H1 (cell line): ENCODE measurements at regions not wholly inside any gene's neighbourhood (a gene's known extent, or its start where the extent isn't known, plus 50 kb on each side); places are given as distances from the start of the nearest gene placed in this dataset.

Experiments used
- CTCF ChIA-PET: fragments of 300-600 bp; sonication (Branson Sonifier 250); formaldehyde crosslinking; loops from one replicate; lab custom pipeline; 2021; ENCODE audit not compliant: partially characterized antibody; lab: Charles Lee
- POLR2A ChIA-PET: fragments of 300-600 bp; sonication (Branson Sonifier 250); formaldehyde crosslinking; loops from one replicate; lab custom pipeline; 2021; ENCODE audit warnings: inconsistent platforms; ENCODE audit not compliant: partially characterized antibody; lab: Charles Lee
- DNase-seq, 2 experiments: peaks; one replicate each; pipeline versions ENCODE4 v3.0.0 to v3.0.0-alpha.2; 2010 to 2022; ENCODE audit warnings: low spot score in 2 of 2, low read depth in 1 of 2, mixed read lengths in 1 of 2
- FAIRE-seq: peaks from 2 replicates; lab custom pipeline; 2011; peaks lifted over from hg19 to GRCh38; lab: Jason Lieb, UNC
- H2AFZ ChIP-seq: 2 replicates; pipeline ENCODE4 v1.8.1; 2012; ENCODE audit warnings: low read length, inconsistent platforms
- H2AK5ac ChIP-seq: 2 replicates; pipeline ENCODE4 v1.6.1; 2013; ENCODE audit warnings: low read depth, low read length
- H2BK120ac ChIP-seq: replicated peaks from 2 replicates; pipeline ENCODE3; 2013; ENCODE audit warnings: low read depth, low read length, inconsistent platforms
- H2BK12ac ChIP-seq: 2 replicates; pipeline ENCODE4 v1.6.1; 2013; ENCODE audit warnings: low read depth, low read length
- H2BK15ac ChIP-seq: 2 replicates; pipeline ENCODE4 v1.6.1; 2013; ENCODE audit warnings: low read length
- H2BK20ac ChIP-seq: 2 replicates; pipeline ENCODE4 v1.6.1; 2013; ENCODE audit warnings: low read length
- H2BK5ac ChIP-seq: 2 replicates; pipeline ENCODE4 v1.6.1; 2013; ENCODE audit warnings: low read depth, low read length
- H3K14ac ChIP-seq: 2 replicates; pipeline ENCODE4 v1.6.1; 2013; ENCODE audit warnings: inconsistent platforms; ENCODE audit not compliant: insufficient read length
- H3K18ac ChIP-seq: 2 replicates; pipeline ENCODE4 v1.6.1; 2013; ENCODE audit warnings: low read length; ENCODE audit errors: extremely low read depth
- H3K23ac ChIP-seq: 2 replicates; pipeline ENCODE4 v1.6.1; 2013; ENCODE audit warnings: inconsistent platforms; ENCODE audit not compliant: insufficient read length
- H3K23me2 ChIP-seq: 2 replicates; pipeline ENCODE4 v1.6.1; 2013; ENCODE audit warnings: low read depth, low read length
- H3K27ac ChIP-seq: 2 replicates; pipeline ENCODE4 v1.6.1; 2011; ENCODE audit warnings: low read depth, low read length, inconsistent platforms
- H3K27me3 ChIP-seq, 4 experiments: replicated peaks in 1 of 4; 1 replicate in 1 of 4; 2 replicates in 3 of 4; pipeline versions ENCODE4 v1.6.1 to v1.8.1; 2011 to 2013; ENCODE audit warnings: low read length in 3 of 4, mild to moderate bottlenecking in 3 of 4, inconsistent platforms in 2 of 4, mixed read lengths in 2 of 4, moderate library complexity in 1 of 4; ENCODE audit not compliant: control insufficient read depth in 3 of 4, insufficient read depth in 3 of 4; ENCODE audit errors: extremely low read depth in 1 of 4
- H3K36me3 ChIP-seq, 4 experiments: 2 replicates each; pipeline versions ENCODE4 v1.6.1 to v1.8.1; 2011 to 2013; ENCODE audit warnings: mild to moderate bottlenecking in 4 of 4, low read length in 3 of 4, moderate library complexity in 2 of 4, control low read depth in 1 of 4, inconsistent platforms in 1 of 4; ENCODE audit not compliant: insufficient read depth in 4 of 4, control insufficient read depth in 2 of 4
- H3K4ac ChIP-seq: replicated peaks from 2 replicates; pipeline ENCODE3; 2013; ENCODE audit warnings: low read length, low read depth, mixed read lengths, inconsistent platforms; ENCODE audit not compliant: insufficient read length
- H3K4me1 ChIP-seq, 4 experiments: replicated peaks in 1 of 4; 1 replicate in 1 of 4; 2 replicates in 3 of 4; pipeline versions ENCODE4 v1.6.1 to v1.8.1; 2011 to 2013; ENCODE audit warnings: low read length in 3 of 4, inconsistent platforms in 2 of 4, mixed read lengths in 1 of 4; ENCODE audit not compliant: insufficient read depth in 4 of 4, control insufficient read depth in 3 of 4
- H3K4me2 ChIP-seq, 2 experiments: 2 replicates each; pipeline versions ENCODE4 v1.6.1 to v1.8.1; 2011 to 2013; ENCODE audit warnings: low read depth in 2 of 2, low read length in 2 of 2, control low read depth in 1 of 2, inconsistent platforms in 1 of 2, mild to moderate bottlenecking in 1 of 2; ENCODE audit not compliant: insufficient read depth in 1 of 2
- H3K4me3 ChIP-seq, 4 experiments: fragments of 200-600, 300-600 bp in 1 of 4; sonication (generic), shearing (Covaris generic), sonication (Bioruptor Twin) in 1 of 4; 2 replicates each; pipeline versions ENCODE4 v1.5.1 to v1.8.1; 2011 to 2016; ENCODE audit warnings: low read length in 4 of 4, low read depth in 3 of 4, control low read depth in 2 of 4, inconsistent platforms in 2 of 4, mild to moderate bottlenecking in 2 of 4, mixed read lengths in 1 of 4, moderate library complexity in 1 of 4; ENCODE audit not compliant: insufficient read depth in 2 of 4; ENCODE audit errors: extremely low read depth in 1 of 4
- H3K56ac ChIP-seq: replicated peaks from 2 replicates; pipeline ENCODE3; 2013; ENCODE audit warnings: low read depth, mild to moderate bottlenecking, mixed read lengths, low read length, inconsistent platforms; ENCODE audit not compliant: insufficient read length
- H3K79me1 ChIP-seq: 2 replicates; pipeline ENCODE4 v1.6.1; 2013; ENCODE audit warnings: low read depth, low read length, control low read depth
- H3K79me2 ChIP-seq, 2 experiments: 2 replicates each; pipeline versions ENCODE4 v1.6.1 to v1.8.1; 2012 to 2013; ENCODE audit warnings: low read length in 2 of 2, mild to moderate bottlenecking in 2 of 2, inconsistent platforms in 1 of 2; ENCODE audit not compliant: insufficient read depth in 2 of 2, control insufficient read depth in 1 of 2
- H3K9ac ChIP-seq, 4 experiments: replicated peaks in 1 of 4; 1 replicate in 1 of 4; 2 replicates in 3 of 4; pipeline versions ENCODE4 v1.6.1 to v1.8.1; 2011 to 2013; ENCODE audit warnings: low read depth in 3 of 4, low read length in 3 of 4, control low read depth in 2 of 4, mild to moderate bottlenecking in 2 of 4, moderate library complexity in 2 of 4, inconsistent platforms in 1 of 4; ENCODE audit errors: extremely low read depth in 1 of 4
- H3K9me3 ChIP-seq, 2 experiments: 2 replicates each; pipeline versions ENCODE4 v1.6.1 to v1.8.1; 2012 to 2013; ENCODE audit warnings: mild to moderate bottlenecking in 2 of 2, moderate library complexity in 2 of 2, control low read depth in 1 of 2, inconsistent platforms in 1 of 2, low read depth in 1 of 2, low read length in 1 of 2, mixed read lengths in 1 of 2; ENCODE audit not compliant: insufficient read depth in 2 of 2
- H4K20me1 ChIP-seq, 2 experiments: replicated peaks in 1 of 2; 2 replicates each; pipeline versions ENCODE3 to v1.8.1; 2011 to 2013; ENCODE audit warnings: inconsistent platforms in 2 of 2, low read length in 2 of 2, mild to moderate bottlenecking in 1 of 2; ENCODE audit not compliant: insufficient read depth in 2 of 2, control insufficient read depth in 1 of 2
- H4K5ac ChIP-seq: 2 replicates; pipeline ENCODE4 v1.6.1; 2013; ENCODE audit warnings: low read length, low read depth, mixed read lengths, inconsistent platforms; ENCODE audit not compliant: insufficient read length
- H4K8ac ChIP-seq: 2 replicates; pipeline ENCODE4 v1.8.0; 2013; ENCODE audit warnings: mild to moderate bottlenecking, moderate library complexity, low read length, inconsistent platforms; ENCODE audit not compliant: insufficient read depth; ENCODE audit errors: extremely low read depth
- H4K91ac ChIP-seq: replicated peaks from 2 replicates; pipeline ENCODE3; 2013; ENCODE audit warnings: low read length, mixed read lengths, inconsistent platforms; ENCODE audit not compliant: insufficient read length
- FOSL1 ChIP-seq: IDR thresholded peaks from 2 replicates; pipeline ENCODE4 v1.6.1; 2011; ENCODE audit warnings: mild to moderate bottlenecking, low read depth, low read length, moderate library complexity; ENCODE audit not compliant: insufficient read depth
- SAP30 ChIP-seq: fragments of 300-600 bp; sonication (generic); IDR thresholded peaks from 2 replicates; pipeline ENCODE4 v1.7.1; 2012; ENCODE audit warnings: low read length, moderate library complexity, mild to moderate bottlenecking, inconsistent platforms; ENCODE audit not compliant: insufficient read depth, insufficient replicate concordance
- WGBS, 2 experiments: shearing (Covaris generic) in 1 of 2; methylation state at CpG; one replicate each; pipeline versions ENCODE4 v1.1.6 to v1.1.7; 2013 to 2015; ENCODE audit warnings: low lambda C conversion rate in 2 of 2, mixed read lengths in 2 of 2, inconsistent platforms in 1 of 2, low coverage in 1 of 2, missing lambda C conversion rate in 1 of 2; ENCODE audit not compliant: insufficient replicate concordance in 2 of 2, insufficient coverage in 1 of 2, insufficient read length in 1 of 2; ENCODE audit errors: extremely low coverage in 1 of 2, missing lambda C conversion rate in 1 of 2; 5-methylcytosine and 5-hydroxymethylcytosine counted together

DNA sequence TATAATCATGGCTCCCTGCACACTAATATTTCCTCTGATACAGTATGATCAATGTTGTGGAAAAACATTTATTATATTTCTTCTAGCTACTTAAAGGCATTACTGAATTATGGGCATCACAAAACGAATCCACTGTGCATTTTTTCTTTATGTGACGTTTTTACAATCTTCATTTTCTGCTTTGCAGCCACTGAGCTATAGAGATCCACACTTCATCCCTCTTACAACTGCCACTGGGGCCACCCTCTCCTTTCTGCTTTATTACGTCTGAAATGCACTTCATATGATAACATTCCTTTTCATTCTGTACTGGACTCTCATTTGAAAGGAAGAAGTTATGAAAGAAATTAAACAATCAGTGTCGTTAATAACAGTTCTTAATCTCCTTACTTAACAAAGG, 394.5 kb upstream of the HNRNPA3 start:
- Histone ChIP-seq H3K27me3 (no peaks in the 10 kb centered on the region; a peak in 1 of 7 replicates), H2BK5ac (no peak overlapping the region), H3K36me3 (no peaks in the 10 kb centered on the region), H3K4me3 (no peak overlapping the region), H3K4me1 (peaks cover 5 to 22% (median 16%) of the 10 kb centered on the region in 4 experiments; a peak in 5 of 7 replicates), H2BK15ac (no peak overlapping the region), H3K79me2 (no peaks in the 10 kb centered on the region), H4K91ac (no peak overlapping the region), H3K9me3 (no peaks in the 10 kb centered on the region), H4K5ac (no peak overlapping the region), H3K23ac (no peak overlapping the region), H3K27ac (no peak overlapping the region), H2BK20ac (no peak overlapping the region), H3K56ac (no peak overlapping the region), H2BK120ac (no peak overlapping the region), H3K18ac (no peak overlapping the region), H3K23me2 (no peaks in the 10 kb centered on the region; the same call in 1 of the 2 replicates), H4K8ac (no peak overlapping the region), H4K20me1 (no peaks in the 10 kb centered on the region), H2AK5ac (no peak overlapping the region), H3K79me1 (no peaks in the 10 kb centered on the region), H3K4me2 (no peak overlapping the region), H3K4ac (no peak overlapping the region), H2BK12ac (no peak overlapping the region), H3K9ac (no peak overlapping the region), H3K14ac (no peak overlapping the region), H2AFZ (no peak overlapping the region)
- FAIRE-seq (no peak), DNase-seq (no peak)
- ChIA-PET POLR2A (no interaction called here), CTCF (interaction anchor here (0.6 to 4.6 kb wide), 17 partner anchors 8 to 945 kb away, joined by 3 to 29 read pairs (median 3); no protein-coding TSS in a partner anchor)
- no peak for TF ChIP-seq SAP30
- no peak for TF ChIP-seq FOSL1
- WGBS, 2 experiments, result 57% methylated on average over 4 of the region's 4 CpGs; no CpG with 5 or more reads in 1 of the 2 experiments
